H9 (cell line): ENCODE measurements at regions not wholly inside any gene's neighbourhood (a gene's known extent, or its start where the extent isn't known, plus 50 kb on each side); places are given as distances from the start of the nearest gene placed in this dataset.

Source experiments
- DNase-seq: peaks from one replicate; pipeline ENCODE4 v3.0.0-alpha.2; 2017
- H2AFZ ChIP-seq: one replicate; pipeline ENCODE4 v1.6.1; 2013; ENCODE audit warnings: mild to moderate bottlenecking, low read length, control low read depth, moderate library complexity
- H2AK5ac ChIP-seq: 2 replicates; pipeline ENCODE4 v1.6.1; 2013; ENCODE audit warnings: low read length, control low read depth, mixed read lengths; ENCODE audit not compliant: insufficient read length
- H2BK120ac ChIP-seq: one replicate; pipeline ENCODE4 v1.6.1; 2013; ENCODE audit warnings: low read depth, mild to moderate bottlenecking, low read length, control low read depth, inconsistent platforms; ENCODE audit not compliant: poor library complexity, severe bottlenecking
- H2BK12ac ChIP-seq: 2 replicates; pipeline ENCODE4 v1.6.1; 2013; ENCODE audit warnings: low read length, control low read depth, mixed read lengths, low read depth; ENCODE audit not compliant: insufficient read length
- H2BK15ac ChIP-seq: 2 replicates; pipeline ENCODE4 v1.6.1; 2013; ENCODE audit warnings: low read depth, low read length, control low read depth
- H2BK20ac ChIP-seq: one replicate; pipeline ENCODE4 v1.6.1; 2013; ENCODE audit warnings: low read depth, mild to moderate bottlenecking, low read length, control low read depth, inconsistent platforms; ENCODE audit not compliant: poor library complexity, severe bottlenecking
- H2BK5ac ChIP-seq: 2 replicates; pipeline ENCODE4 v1.6.1; 2013; ENCODE audit warnings: low read length, control low read depth, mixed read lengths; ENCODE audit not compliant: insufficient read length
- H3K14ac ChIP-seq: 2 replicates; pipeline ENCODE4 v1.6.1; 2013; ENCODE audit warnings: low read length, control low read depth; ENCODE audit not compliant: insufficient read depth
- H3K18ac ChIP-seq: 2 replicates; pipeline ENCODE4 v1.6.1; 2013; ENCODE audit warnings: low read depth, mild to moderate bottlenecking, mixed read lengths, low read length, control low read depth; ENCODE audit not compliant: insufficient read length
- H3K23ac ChIP-seq: 2 replicates; pipeline ENCODE4 v1.6.1; 2013; ENCODE audit warnings: low read length, control low read depth, mixed read lengths, low read depth; ENCODE audit not compliant: insufficient read length
- H3K23me2 ChIP-seq: 2 replicates; pipeline ENCODE4 v1.6.1; 2013; ENCODE audit warnings: low read depth, mild to moderate bottlenecking, mixed read lengths, low read length, control low read depth; ENCODE audit not compliant: insufficient read length, poor library complexity, severe bottlenecking
- H3K27ac ChIP-seq: 2 replicates; pipeline ENCODE4 v1.5.1; 2013; ENCODE audit warnings: low read length, control low read depth, mixed read lengths, low read depth; ENCODE audit not compliant: insufficient read length
- H3K27me3 ChIP-seq: 2 replicates; pipeline ENCODE4 v1.6.1; 2013; ENCODE audit warnings: low read length, control low read depth, inconsistent platforms; ENCODE audit not compliant: insufficient read depth
- H3K4ac ChIP-seq: 2 replicates; pipeline ENCODE4 v1.6.1; 2013; ENCODE audit warnings: low read depth, mild to moderate bottlenecking, control low read depth, inconsistent platforms, low read length, moderate library complexity
- H3K4me1 ChIP-seq: 2 replicates; pipeline ENCODE4 v1.6.1; 2013; ENCODE audit warnings: low read length, control low read depth, inconsistent platforms; ENCODE audit not compliant: insufficient read depth
- H3K4me2 ChIP-seq: 2 replicates; pipeline ENCODE4 v1.6.1; 2013; ENCODE audit warnings: low read length, control low read depth, mixed read lengths; ENCODE audit not compliant: insufficient read length, insufficient read depth
- H3K56ac ChIP-seq: 2 replicates; pipeline ENCODE4 v1.6.1; 2013; ENCODE audit warnings: low read depth, mild to moderate bottlenecking, mixed read lengths, low read length, control low read depth; ENCODE audit not compliant: insufficient read length
- H3K79me1 ChIP-seq: 2 replicates; pipeline ENCODE4 v1.6.1; 2013; ENCODE audit warnings: low read depth, mild to moderate bottlenecking, moderate library complexity, low read length, control low read depth, inconsistent platforms; ENCODE audit not compliant: insufficient read depth, poor library complexity, severe bottlenecking
- H3K79me2 ChIP-seq: 2 replicates; pipeline ENCODE4 v1.6.1; 2013; ENCODE audit warnings: low read length, control low read depth, inconsistent platforms; ENCODE audit not compliant: insufficient read depth
- H3K9ac ChIP-seq: 2 replicates; pipeline ENCODE4 v1.6.1; 2013; ENCODE audit warnings: low read length, control low read depth, mixed read lengths; ENCODE audit not compliant: insufficient read length; ENCODE audit errors: extremely low read depth
- H3K9me3 ChIP-seq: one replicate; pipeline ENCODE4 v1.6.1; 2013; ENCODE audit warnings: low read depth, low read length, inconsistent platforms; ENCODE audit not compliant: control insufficient read depth
- H3T11ph ChIP-seq: one replicate; pipeline ENCODE4 v1.6.1; 2013; ENCODE audit warnings: mild to moderate bottlenecking, low read length, control low read depth, inconsistent platforms
- H4K20me1 ChIP-seq: one replicate; pipeline ENCODE4 v1.6.1; 2013; ENCODE audit not compliant: control insufficient read depth, insufficient read length, insufficient read depth
- H4K5ac ChIP-seq: 2 replicates; pipeline ENCODE4 v1.6.1; 2013; ENCODE audit warnings: low read depth, mild to moderate bottlenecking, mixed read lengths, low read length, control low read depth; ENCODE audit not compliant: insufficient read length
- H4K8ac ChIP-seq: replicated peaks from 2 replicates; pipeline ENCODE4 v1.6.1; 2013; ENCODE audit warnings: low read length, control low read depth, mixed read lengths, low read depth; ENCODE audit not compliant: insufficient read length
- H4K91ac ChIP-seq: 2 replicates; pipeline ENCODE4 v1.6.1; 2013; ENCODE audit warnings: low read depth, mild to moderate bottlenecking, moderate library complexity, mixed read lengths, low read length, control low read depth; ENCODE audit not compliant: insufficient read length
- H3K27ac Mint-ChIP-seq, 3 experiments: 2 replicates in 2 of 3; 3 replicates in 1 of 3; pipeline ENCODE4 v1.8.0; 2020 to 2021; ENCODE audit warnings: mixed read lengths in 3 of 3, mild to moderate bottlenecking in 1 of 3, moderate library complexity in 1 of 3
- H3K27me3 Mint-ChIP-seq: 2 replicates; pipeline ENCODE4 v1.8.0; 2021; ENCODE audit warnings: low read depth, mild to moderate bottlenecking, moderate library complexity, mixed read lengths
- H3K36me3 Mint-ChIP-seq, 3 experiments: 2 replicates in 2 of 3; 3 replicates in 1 of 3; pipeline ENCODE4 v1.8.0; 2020 to 2021; ENCODE audit warnings: low read depth in 3 of 3, mixed read lengths in 3 of 3; ENCODE audit not compliant: insufficient read depth in 1 of 3
- H3K4me1 Mint-ChIP-seq, 2 experiments: 2 replicates each; pipeline ENCODE4 v1.8.0; 2020; ENCODE audit warnings: mixed read lengths in 2 of 2
- H3K4me3 Mint-ChIP-seq, 2 experiments: 2 replicates in 1 of 2; 3 replicates in 1 of 2; pipeline ENCODE4 v1.8.0; 2020 to 2021; ENCODE audit warnings: mild to moderate bottlenecking in 2 of 2, mixed read lengths in 2 of 2, moderate library complexity in 1 of 2
- H3K9me3 Mint-ChIP-seq, 2 experiments: 2 replicates in 1 of 2; 3 replicates in 1 of 2; pipeline ENCODE4 v1.8.0; 2020; ENCODE audit warnings: mild to moderate bottlenecking in 2 of 2, mixed read lengths in 2 of 2, moderate library complexity in 1 of 2
- WGBS: extraction: QIAGEN DNeasy Blood & Tissue Kit; methylation state at CpG from one replicate; pipeline ENCODE4 v1.1.7; 2013; ENCODE audit warnings: missing lambda C conversion rate, low lambda C conversion rate, mixed read lengths; ENCODE audit not compliant: insufficient read length; ENCODE audit errors: extremely low coverage; 5-methylcytosine and 5-hydroxymethylcytosine counted together
- TF ChIP-seq, protein P1 (sequence below): fragments of 200-600 bp; sonication (generic); conservative IDR thresholded peaks from 3 replicates; pipeline ENCODE4 v1.8.0; 2021; ENCODE audit warnings: antibody characterized with exemption, mild to moderate bottlenecking

GRCh38 chr17:22490399-22490798 lies 798.1 kb downstream of the KCNJ18 start:
- Histone ChIP-seq H3K4me1 (no peaks in the 10 kb centered on the region), H3K23me2 (no peaks in the 10 kb centered on the region), H2BK15ac (no peak overlapping the region), H2AFZ (no peak overlapping the region), H3T11ph (no peak overlapping the region), H3K4me2 (no peak overlapping the region), H2BK12ac (no peak overlapping the region), H3K9me3 (peaks cover 99% of the 10 kb centered on the region), H2BK120ac (no peak overlapping the region), H2BK20ac (no peak overlapping the region), H3K79me1 (no peaks in the 10 kb centered on the region), H3K23ac (no peak overlapping the region), H4K20me1 (no peaks in the 10 kb centered on the region), H4K8ac (no peak overlapping the region), H3K18ac (no peak overlapping the region), H3K27me3 (no peaks in the 10 kb centered on the region), H3K56ac (no peak overlapping the region), H3K79me2 (no peaks in the 10 kb centered on the region), H2AK5ac (no peak overlapping the region), H2BK5ac (no peak overlapping the region), H3K14ac (no peak overlapping the region), H3K4ac (no peak overlapping the region), H3K27ac (no peak overlapping the region), H3K9ac (no peak overlapping the region), H4K5ac (no peak overlapping the region), H4K91ac (no peak overlapping the region)
- TF ChIP-seq, protein P1, sequence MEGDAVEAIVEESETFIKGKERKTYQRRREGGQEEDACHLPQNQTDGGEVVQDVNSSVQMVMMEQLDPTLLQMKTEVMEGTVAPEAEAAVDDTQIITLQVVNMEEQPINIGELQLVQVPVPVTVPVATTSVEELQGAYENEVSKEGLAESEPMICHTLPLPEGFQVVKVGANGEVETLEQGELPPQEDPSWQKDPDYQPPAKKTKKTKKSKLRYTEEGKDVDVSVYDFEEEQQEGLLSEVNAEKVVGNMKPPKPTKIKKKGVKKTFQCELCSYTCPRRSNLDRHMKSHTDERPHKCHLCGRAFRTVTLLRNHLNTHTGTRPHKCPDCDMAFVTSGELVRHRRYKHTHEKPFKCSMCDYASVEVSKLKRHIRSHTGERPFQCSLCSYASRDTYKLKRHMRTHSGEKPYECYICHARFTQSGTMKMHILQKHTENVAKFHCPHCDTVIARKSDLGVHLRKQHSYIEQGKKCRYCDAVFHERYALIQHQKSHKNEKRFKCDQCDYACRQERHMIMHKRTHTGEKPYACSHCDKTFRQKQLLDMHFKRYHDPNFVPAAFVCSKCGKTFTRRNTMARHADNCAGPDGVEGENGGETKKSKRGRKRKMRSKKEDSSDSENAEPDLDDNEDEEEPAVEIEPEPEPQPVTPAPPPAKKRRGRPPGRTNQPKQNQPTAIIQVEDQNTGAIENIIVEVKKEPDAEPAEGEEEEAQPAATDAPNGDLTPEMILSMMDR, result no peak
- Mint-ChIP-seq H3K9me3 (peaks cover 93 to 99% of the 10 kb centered on the region in 2 experiments), H3K27me3 (peaks cover 2% of the 10 kb centered on the region), H3K27ac (no peak overlapping the region), H3K4me3 (no peak overlapping the region), H3K4me1 (no peaks in the 10 kb centered on the region), H3K36me3 (peaks cover 3 to 21% (median 9%) of the 10 kb centered on the region in 3 experiments; a peak in 6 of 7 replicates)
- no peak for DNase-seq
- WGBS, result no CpG with 5 or more reads among the region's 3 CpGs
